Bronchial epithelial cell (primary cell): ENCODE measurements at regions not wholly inside any gene's neighbourhood (a gene's known extent, or its start where the extent isn't known, plus 50 kb on each side); places are given as distances from the start of the nearest gene placed in this dataset.

Experiments used
- DNase-seq: peaks from one replicate; pipeline ENCODE4 v3.0.0-alpha.2; 2010; ENCODE audit warnings: low read depth
- FAIRE-seq: peaks from 2 replicates; lab custom pipeline; 2011; peaks lifted over from hg19 to GRCh38; lab: Jason Lieb, UNC
- H3K27me3 ChIP-seq: 2 replicates; pipeline ENCODE4 v1.5.1; 2011; ENCODE audit warnings: low read length; ENCODE audit not compliant: control insufficient read depth, insufficient read depth
- H3K36me3 ChIP-seq: 2 replicates; pipeline ENCODE4 v1.5.1; 2011; ENCODE audit warnings: low read length; ENCODE audit not compliant: control insufficient read depth, insufficient read depth
- H3K4me3 ChIP-seq: 2 replicates; pipeline ENCODE4 v1.5.1; 2011; ENCODE audit warnings: mild to moderate bottlenecking, low read depth, low read length, control low read depth
- TF ChIP-seq, protein P1 (sequence below): IDR thresholded peaks from 2 replicates; pipeline ENCODE4 v1.5.1; 2011; ENCODE audit warnings: mild to moderate bottlenecking, moderate library complexity, low read length, control low read depth, inconsistent platforms; ENCODE audit not compliant: insufficient read depth, severe bottlenecking

DNA sequence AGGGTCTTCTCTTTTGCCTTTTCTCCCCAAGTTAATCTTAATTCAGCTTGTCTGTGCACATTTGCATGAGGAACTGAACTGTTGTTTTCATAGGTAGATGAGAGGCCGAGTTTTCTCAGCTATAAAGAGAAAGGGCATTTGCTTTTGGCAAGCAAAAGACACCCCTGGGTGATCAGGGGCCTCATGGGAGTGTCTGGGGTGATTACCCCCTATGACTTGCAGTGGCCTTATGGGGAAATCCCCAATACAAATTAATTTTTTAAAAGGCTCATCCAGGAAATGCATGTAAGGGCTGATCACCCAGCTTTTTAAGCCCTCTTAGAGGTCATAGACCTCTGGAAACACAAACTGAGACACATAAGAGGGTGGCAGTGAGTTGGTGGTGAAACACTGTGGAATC, 56.4 kb upstream of the HMX1 start:
- Histone ChIP-seq H3K27me3 (no peaks in the 10 kb centered on the region), H3K4me3 (no peak overlapping the region), H3K36me3 (no peaks in the 10 kb centered on the region)
- DNase-seq: no peak
- TF ChIP-seq, protein P1, sequence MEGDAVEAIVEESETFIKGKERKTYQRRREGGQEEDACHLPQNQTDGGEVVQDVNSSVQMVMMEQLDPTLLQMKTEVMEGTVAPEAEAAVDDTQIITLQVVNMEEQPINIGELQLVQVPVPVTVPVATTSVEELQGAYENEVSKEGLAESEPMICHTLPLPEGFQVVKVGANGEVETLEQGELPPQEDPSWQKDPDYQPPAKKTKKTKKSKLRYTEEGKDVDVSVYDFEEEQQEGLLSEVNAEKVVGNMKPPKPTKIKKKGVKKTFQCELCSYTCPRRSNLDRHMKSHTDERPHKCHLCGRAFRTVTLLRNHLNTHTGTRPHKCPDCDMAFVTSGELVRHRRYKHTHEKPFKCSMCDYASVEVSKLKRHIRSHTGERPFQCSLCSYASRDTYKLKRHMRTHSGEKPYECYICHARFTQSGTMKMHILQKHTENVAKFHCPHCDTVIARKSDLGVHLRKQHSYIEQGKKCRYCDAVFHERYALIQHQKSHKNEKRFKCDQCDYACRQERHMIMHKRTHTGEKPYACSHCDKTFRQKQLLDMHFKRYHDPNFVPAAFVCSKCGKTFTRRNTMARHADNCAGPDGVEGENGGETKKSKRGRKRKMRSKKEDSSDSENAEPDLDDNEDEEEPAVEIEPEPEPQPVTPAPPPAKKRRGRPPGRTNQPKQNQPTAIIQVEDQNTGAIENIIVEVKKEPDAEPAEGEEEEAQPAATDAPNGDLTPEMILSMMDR: no peak
- FAIRE-seq: no peak

DNA sequence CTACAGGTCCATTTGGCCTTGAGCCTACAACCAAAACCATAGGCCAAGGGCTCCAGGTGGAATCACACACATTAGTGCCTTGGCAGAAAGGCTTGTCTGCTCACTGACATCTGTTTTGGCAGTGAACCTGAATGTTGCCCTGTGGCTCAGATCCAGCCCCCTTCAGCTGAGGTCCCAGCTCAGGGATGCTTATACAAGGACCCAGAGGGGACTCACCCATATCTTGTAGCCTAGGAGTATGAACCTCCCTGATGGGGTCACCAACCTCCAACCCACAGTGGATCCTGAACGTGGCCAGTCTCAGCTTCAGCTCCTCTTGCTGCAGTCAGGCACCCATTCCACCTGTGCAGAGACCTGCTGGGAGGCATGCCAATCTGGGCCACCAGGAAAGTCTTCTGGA, 50.8 kb upstream of the HMX1 start:
- no peaks in the 10 kb centered on the region for H3K27me3 ChIP-seq
- FAIRE-seq (no peak), DNase-seq (no peak)
- no peaks in the 10 kb centered on the region for H3K36me3 ChIP-seq
- no peak overlapping the region for H3K4me3 ChIP-seq
- TF ChIP-seq, protein P1: no peak

DNA sequence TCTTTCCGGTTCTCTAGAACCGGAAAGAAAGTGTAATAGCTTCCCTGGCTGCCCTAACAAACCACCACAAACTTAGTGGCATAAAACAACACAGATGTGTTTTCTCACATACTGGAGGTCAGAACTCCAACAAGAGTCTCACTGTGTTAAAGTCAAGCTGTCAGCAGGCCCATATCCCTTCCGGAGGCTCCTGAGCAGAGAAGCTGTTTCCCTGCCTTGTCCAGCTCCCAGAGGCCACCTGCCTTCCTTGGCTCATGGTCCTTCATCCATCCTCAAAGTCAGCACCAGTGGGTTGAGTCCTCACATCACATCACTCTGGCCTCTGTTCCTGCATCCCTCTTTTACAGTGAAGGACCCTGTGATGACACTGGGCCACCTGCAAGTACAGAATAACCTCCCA, 49.8 kb upstream of the HMX1 start:
- TF ChIP-seq, protein P1: no peak
- FAIRE-seq (no peak), DNase-seq (no peak)
- Histone ChIP-seq H3K27me3 (no peaks in the 10 kb centered on the region), H3K36me3 (no peaks in the 10 kb centered on the region), H3K4me3 (no peak overlapping the region)
